Peyer's patch (tissue), 4 donors: ENCODE measurements at regions not wholly inside any gene's neighbourhood (a gene's known extent, or its start where the extent isn't known, plus 50 kb on each side); places are given as distances from the start of the nearest gene placed in this dataset.

Source experiments
- POLR2A ChIP-seq, 2 donors: fragments of 450-650 bp; IDR thresholded peaks; one replicate each; pipeline ENCODE4 v1.5.1; 2017; ENCODE audit warnings: antibody characterized with exemption in 2 of 2, mild to moderate bottlenecking in 2 of 2, moderate library complexity in 2 of 2
- TF ChIP-seq, protein P1 (sequence below), 6 experiments: fragments of 450-650 bp in 4 of 6; fragments of 200-600 bp in 2 of 6; sonication (generic) in 1 of 6; IDR thresholded peaks; one replicate each; pipeline ENCODE4 v1.5.1; 2017 to 2019; ENCODE audit warnings: antibody characterized with exemption in 6 of 6, mild to moderate bottlenecking in 3 of 6, moderate library complexity in 1 of 6

- TF ChIP-seq, protein P1, sequence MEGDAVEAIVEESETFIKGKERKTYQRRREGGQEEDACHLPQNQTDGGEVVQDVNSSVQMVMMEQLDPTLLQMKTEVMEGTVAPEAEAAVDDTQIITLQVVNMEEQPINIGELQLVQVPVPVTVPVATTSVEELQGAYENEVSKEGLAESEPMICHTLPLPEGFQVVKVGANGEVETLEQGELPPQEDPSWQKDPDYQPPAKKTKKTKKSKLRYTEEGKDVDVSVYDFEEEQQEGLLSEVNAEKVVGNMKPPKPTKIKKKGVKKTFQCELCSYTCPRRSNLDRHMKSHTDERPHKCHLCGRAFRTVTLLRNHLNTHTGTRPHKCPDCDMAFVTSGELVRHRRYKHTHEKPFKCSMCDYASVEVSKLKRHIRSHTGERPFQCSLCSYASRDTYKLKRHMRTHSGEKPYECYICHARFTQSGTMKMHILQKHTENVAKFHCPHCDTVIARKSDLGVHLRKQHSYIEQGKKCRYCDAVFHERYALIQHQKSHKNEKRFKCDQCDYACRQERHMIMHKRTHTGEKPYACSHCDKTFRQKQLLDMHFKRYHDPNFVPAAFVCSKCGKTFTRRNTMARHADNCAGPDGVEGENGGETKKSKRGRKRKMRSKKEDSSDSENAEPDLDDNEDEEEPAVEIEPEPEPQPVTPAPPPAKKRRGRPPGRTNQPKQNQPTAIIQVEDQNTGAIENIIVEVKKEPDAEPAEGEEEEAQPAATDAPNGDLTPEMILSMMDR (IDR thresholded peaks at IDR 0.05), result no peak
- TF ChIP-seq POLR2A (IDR thresholded peaks at IDR 0.05), result no peak
Measured at GRCh38 chr2:2869553-2869952, 508.1 kb downstream of the EIPR1 start.
